Smooth muscle cell (in vitro differentiated cells): ENCODE measurements at regions not wholly inside any gene's neighbourhood (a gene's known extent, or its start where the extent isn't known, plus 50 kb on each side); places are given as distances from the start of the nearest gene placed in this dataset.

Source experiments
- DNase-seq: peaks from one replicate; lab custom pipeline; 2025; ENCODE audit not compliant: unreplicated experiment; lab: John Stamatoyannopoulos, UW
- H2AFZ ChIP-seq: fragments of 200-600 bp; sonication (generic); 2 replicates; pipeline ENCODE4 v1.6.0; 2016; ENCODE audit warnings: antibody characterized with exemption, low read depth, mild to moderate bottlenecking
- H3F3A ChIP-seq: fragments of 200-600 bp; sonication (generic); 2 replicates; pipeline ENCODE4 v1.6.0; 2017; ENCODE audit warnings: antibody characterized with exemption, low read depth
- H3K27ac ChIP-seq: fragments of 200-600 bp; sonication (generic); 2 replicates; pipeline ENCODE4 v1.5.1; 2016; ENCODE audit warnings: low read depth, mild to moderate bottlenecking
- H3K27me3 ChIP-seq: fragments of 200-600 bp; sonication (generic); 2 replicates; pipeline ENCODE4 v1.6.1; 2016; ENCODE audit warnings: low read depth, mild to moderate bottlenecking
- H3K36me3 ChIP-seq: fragments of 200-600 bp; sonication (generic); 2 replicates; pipeline ENCODE4 v1.5.1; 2016; ENCODE audit warnings: low read depth
- H3K4me1 ChIP-seq: fragments of 200-600 bp; sonication (generic); 2 replicates; pipeline ENCODE4 v1.5.1; 2016; ENCODE audit warnings: low read depth
- H3K4me2 ChIP-seq: fragments of 200-600 bp; sonication (generic); 2 replicates; pipeline ENCODE4 v1.6.0; 2016; ENCODE audit warnings: mild to moderate bottlenecking
- H3K4me3 ChIP-seq: fragments of 200-600 bp; sonication (generic); 2 replicates; pipeline ENCODE4 v1.5.1; 2016; ENCODE audit warnings: mild to moderate bottlenecking
- H3K79me2 ChIP-seq: fragments of 200-600 bp; sonication (generic); 2 replicates; pipeline ENCODE4 v1.6.0; 2016; ENCODE audit warnings: low read depth, mild to moderate bottlenecking
- H3K9ac ChIP-seq: fragments of 200-600 bp; sonication (generic); 2 replicates; pipeline ENCODE4 v1.6.0; 2016; ENCODE audit warnings: low read depth
- H3K9me3 ChIP-seq: fragments of 200-600 bp; sonication (generic); replicated peaks from 2 replicates; pipeline ENCODE4 v1.5.1; 2016; ENCODE audit warnings: low read depth
- H4K20me1 ChIP-seq: fragments of 200-600 bp; sonication (generic); 2 replicates; pipeline ENCODE4 v1.6.0; 2016; ENCODE audit warnings: low read depth
- WGBS: methylation state at CpG from one replicate; pipeline ENCODE4 v1.1.7; 2016; ENCODE audit warnings: low lambda C conversion rate; 5-methylcytosine and 5-hydroxymethylcytosine counted together
- TF ChIP-seq, protein P1 (sequence below): fragments of 200-600 bp; sonication (generic); IDR thresholded peaks from 2 replicates; pipeline ENCODE4 v1.5.1; 2017; ENCODE audit warnings: borderline replicate concordance, mild to moderate bottlenecking, antibody characterized with exemption; ENCODE audit not compliant: insufficient read depth, poor library complexity, severe bottlenecking

DNA sequence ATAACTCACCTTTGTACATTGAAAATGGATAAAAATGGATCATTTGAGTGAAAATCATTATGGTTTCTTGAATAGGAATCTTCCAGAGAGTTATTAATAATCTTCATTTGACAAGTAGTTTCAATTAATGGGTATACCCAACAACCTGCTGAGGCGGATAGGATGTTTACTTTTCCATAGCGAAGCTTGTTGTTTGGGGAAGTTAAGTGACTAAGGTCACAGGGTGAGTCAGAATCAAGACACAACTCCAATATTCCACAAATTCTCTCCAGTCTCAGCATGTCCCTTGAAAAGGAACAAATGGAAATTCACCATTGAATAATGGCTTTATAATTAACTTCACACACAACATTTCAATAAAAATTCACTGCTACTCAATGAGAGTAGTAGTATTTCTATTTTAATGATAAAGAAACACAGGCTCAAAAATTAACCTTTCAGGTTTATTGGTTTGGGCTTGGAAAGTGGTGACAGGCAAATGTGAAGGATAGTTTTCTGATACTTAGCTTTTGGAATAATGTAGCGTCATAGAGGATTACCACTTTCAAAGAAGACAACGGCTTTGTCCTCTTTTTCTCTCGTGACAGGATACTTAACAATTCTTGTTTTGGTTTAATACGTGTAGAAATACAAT, 211.3 kb downstream of the GPD2 start:
- no peaks in the 10 kb centered on the region for H3K9me3 ChIP-seq
- H3K4me1 ChIP-seq = no peaks in the 10 kb centered on the region
- WGBS = 94% methylated on average over 6 of the region's 6 CpGs
- TF ChIP-seq, protein P1, sequence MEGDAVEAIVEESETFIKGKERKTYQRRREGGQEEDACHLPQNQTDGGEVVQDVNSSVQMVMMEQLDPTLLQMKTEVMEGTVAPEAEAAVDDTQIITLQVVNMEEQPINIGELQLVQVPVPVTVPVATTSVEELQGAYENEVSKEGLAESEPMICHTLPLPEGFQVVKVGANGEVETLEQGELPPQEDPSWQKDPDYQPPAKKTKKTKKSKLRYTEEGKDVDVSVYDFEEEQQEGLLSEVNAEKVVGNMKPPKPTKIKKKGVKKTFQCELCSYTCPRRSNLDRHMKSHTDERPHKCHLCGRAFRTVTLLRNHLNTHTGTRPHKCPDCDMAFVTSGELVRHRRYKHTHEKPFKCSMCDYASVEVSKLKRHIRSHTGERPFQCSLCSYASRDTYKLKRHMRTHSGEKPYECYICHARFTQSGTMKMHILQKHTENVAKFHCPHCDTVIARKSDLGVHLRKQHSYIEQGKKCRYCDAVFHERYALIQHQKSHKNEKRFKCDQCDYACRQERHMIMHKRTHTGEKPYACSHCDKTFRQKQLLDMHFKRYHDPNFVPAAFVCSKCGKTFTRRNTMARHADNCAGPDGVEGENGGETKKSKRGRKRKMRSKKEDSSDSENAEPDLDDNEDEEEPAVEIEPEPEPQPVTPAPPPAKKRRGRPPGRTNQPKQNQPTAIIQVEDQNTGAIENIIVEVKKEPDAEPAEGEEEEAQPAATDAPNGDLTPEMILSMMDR = no peak
- DNase-seq = no peak
- H3K27ac ChIP-seq = no peak overlapping the region
- no peaks in the 10 kb centered on the region for H3K79me2 ChIP-seq
- no peaks in the 10 kb centered on the region for H3F3A ChIP-seq
- H3K9ac ChIP-seq = no peak overlapping the region
- no peaks in the 10 kb centered on the region for H4K20me1 ChIP-seq
- H2AFZ ChIP-seq = no peak overlapping the region
- no peak overlapping the region for H3K4me3 ChIP-seq
- no peaks in the 10 kb centered on the region for H3K27me3 ChIP-seq
- H3K36me3 ChIP-seq = no peaks in the 10 kb centered on the region
- no peak overlapping the region for H3K4me2 ChIP-seq

DNA sequence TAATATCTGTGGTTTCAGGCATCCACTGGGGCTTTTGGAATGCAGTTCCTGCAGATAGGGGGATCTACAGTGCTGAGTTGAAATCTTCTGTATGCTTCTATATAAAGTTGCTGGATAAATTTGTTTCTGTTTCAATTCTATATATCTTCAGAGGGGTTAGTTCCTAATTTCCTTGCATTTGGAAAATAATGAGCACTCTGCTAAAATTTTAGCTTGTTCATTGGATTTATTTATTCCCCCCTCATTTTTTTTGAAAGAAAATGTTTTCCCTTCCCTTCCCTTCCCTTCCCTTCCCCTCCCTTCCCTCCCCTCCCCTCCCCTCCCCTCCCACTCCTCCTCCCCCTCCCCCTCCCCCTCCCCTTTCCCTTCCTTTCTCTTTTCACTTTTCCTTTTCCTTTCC, 212.3 kb downstream of the GPD2 start:
- Histone ChIP-seq H3K4me2 (no peak overlapping the region), H3F3A (no peaks in the 10 kb centered on the region), H3K9me3 (no peaks in the 10 kb centered on the region), H4K20me1 (no peaks in the 10 kb centered on the region), H2AFZ (no peak overlapping the region), H3K27ac (no peak overlapping the region), H3K27me3 (no peaks in the 10 kb centered on the region), H3K9ac (no peak overlapping the region), H3K4me3 (no peak overlapping the region), H3K79me2 (no peaks in the 10 kb centered on the region), H3K4me1 (no peaks in the 10 kb centered on the region), H3K36me3 (no peaks in the 10 kb centered on the region)
- no peak for DNase-seq
- TF ChIP-seq, protein P1 = no peak

DNA sequence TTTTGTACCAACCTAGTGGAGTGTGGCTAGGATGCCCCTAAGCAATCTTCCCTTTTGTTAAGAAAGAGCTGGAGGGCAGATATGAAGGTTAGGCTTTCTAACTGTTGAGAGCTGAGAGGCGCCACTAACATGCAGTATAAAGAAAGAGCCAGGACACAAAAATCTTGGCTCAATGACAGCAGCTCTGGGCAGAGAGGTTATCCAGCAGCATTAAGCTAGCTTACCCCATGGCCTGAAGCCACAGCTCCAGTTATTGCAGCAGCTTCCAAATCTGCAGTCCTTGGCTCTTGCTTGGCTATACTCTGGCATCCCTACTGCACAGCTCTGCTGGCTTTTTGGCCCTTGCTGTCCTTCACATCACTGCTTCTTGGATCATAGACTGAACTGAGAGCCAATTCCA, 213.4 kb downstream of the GPD2 start:
- Histone ChIP-seq H3K9me3 (no peaks in the 10 kb centered on the region), H3K4me3 (no peak overlapping the region), H3K4me1 (no peaks in the 10 kb centered on the region), H3K79me2 (no peaks in the 10 kb centered on the region), H3K27ac (no peak overlapping the region), H3K9ac (no peak overlapping the region), H3K27me3 (no peaks in the 10 kb centered on the region), H3F3A (no peaks in the 10 kb centered on the region), H4K20me1 (no peaks in the 10 kb centered on the region), H3K4me2 (peak overlapping the region; percentile 10), H2AFZ (peak overlapping the region; percentile 15), H3K36me3 (no peaks in the 10 kb centered on the region)
- 85% methylated on average over 1 of the region's 1 CpG for WGBS
- TF ChIP-seq, protein P1 = no peak
- no peak for DNase-seq

DNA sequence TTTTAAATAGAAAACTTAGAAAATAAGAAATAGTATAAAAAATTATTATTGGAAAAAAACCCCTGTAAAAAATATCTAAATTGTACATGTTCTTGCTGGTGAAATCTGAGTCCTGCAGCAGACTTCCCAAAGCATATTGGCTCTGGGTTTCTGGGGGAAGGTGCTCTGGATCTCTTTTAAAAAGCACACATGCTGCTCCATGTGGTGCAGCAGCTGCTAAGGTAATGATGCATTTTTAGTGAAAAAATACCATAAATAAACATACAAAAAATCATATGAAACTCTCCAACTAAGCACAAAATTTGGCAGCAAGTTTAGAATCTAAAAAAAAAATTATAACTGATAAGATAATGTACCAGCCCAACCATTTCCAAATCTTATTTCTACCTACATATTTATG, 216.5 kb downstream of the GPD2 start:
- DNase-seq = no peak
- no peaks in the 10 kb centered on the region for H3K4me1 ChIP-seq
- no peaks in the 10 kb centered on the region for H3K79me2 ChIP-seq
- H3K4me2 ChIP-seq = no peak overlapping the region
- H3K4me3 ChIP-seq = no peak overlapping the region
- H3K27ac ChIP-seq = no peak overlapping the region
- TF ChIP-seq, protein P1 = no peak
- no peaks in the 10 kb centered on the region for H3K9me3 ChIP-seq
- no peaks in the 10 kb centered on the region for H3K36me3 ChIP-seq
- H2AFZ ChIP-seq = no peak overlapping the region
- no peaks in the 10 kb centered on the region for H4K20me1 ChIP-seq
- no peaks in the 10 kb centered on the region for H3K27me3 ChIP-seq
- no peak overlapping the region for H3K9ac ChIP-seq
- H3F3A ChIP-seq = no peaks in the 10 kb centered on the region
